ENCODE measurements at regions not wholly inside any gene's neighbourhood (a gene's known extent, or its start where the extent isn't known, plus 50 kb on each side); places are given as distances from the start of the nearest gene placed in this dataset.

GRCh38 chr21:27805696-27806095 is 838.8 kb upstream of the ADAMTS5 start:
- no peak for TF ChIP-seq CTCF (conservative IDR thresholded peaks at IDR 0.05; ENCODE audit: low read depth, low read length)
- TF ChIP-seq EZH2 (IDR thresholded peaks at IDR 0.05; ENCODE audit: borderline replicate concordance, low read depth, low read length, poor library complexity, severe bottlenecking), result no peak

Data from A673 (cell line).